IPS DF 4.7 (cell line): ENCODE measurements at regions not wholly inside any gene's neighbourhood (a gene's known extent, or its start where the extent isn't known, plus 50 kb on each side); places are given as distances from the start of the nearest gene placed in this dataset.

ENCODE experiments used
- DNase-seq: peaks from one replicate; pipeline ENCODE4 v3.0.0-alpha.2; 2013; ENCODE audit warnings: low spot score; ENCODE audit errors: extremely low read depth

GRCh38 chr13:73765651-73766384 is 368.4 kb downstream of the KLF12 start:
- DNase-seq: no peak

GRCh38 chr13:73759434-73759833 is 374.8 kb downstream of the KLF12 start:
- DNase-seq: no peak

- no peak for DNase-seq
Observed at GRCh38 chr13:73757481-73758233, 376.5 kb downstream of the KLF12 start.

- DNase-seq: no peak
Observed at GRCh38 chr13:73754727-73755292, 379.4 kb downstream of the KLF12 start.

DNA sequence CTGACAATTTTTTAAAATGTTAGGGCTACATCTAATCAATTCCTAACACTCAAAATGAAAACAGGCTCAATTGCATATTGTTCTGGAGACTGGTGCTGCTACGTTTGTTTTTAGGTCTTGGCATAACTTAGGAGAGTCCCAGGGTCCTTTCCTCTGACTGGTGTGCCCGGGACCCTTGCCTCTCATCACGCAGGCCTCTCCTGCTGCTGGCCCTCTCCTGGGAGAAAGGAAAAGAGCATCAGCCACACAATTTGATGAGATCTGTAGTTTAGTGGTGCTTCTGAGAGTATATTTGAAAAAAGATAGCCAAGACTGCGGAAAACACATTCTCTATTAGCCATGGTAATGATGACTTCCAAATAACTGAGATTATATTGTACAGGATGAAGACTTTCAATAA is 380.0 kb downstream of the KLF12 start:
- no peak for DNase-seq

DNA sequence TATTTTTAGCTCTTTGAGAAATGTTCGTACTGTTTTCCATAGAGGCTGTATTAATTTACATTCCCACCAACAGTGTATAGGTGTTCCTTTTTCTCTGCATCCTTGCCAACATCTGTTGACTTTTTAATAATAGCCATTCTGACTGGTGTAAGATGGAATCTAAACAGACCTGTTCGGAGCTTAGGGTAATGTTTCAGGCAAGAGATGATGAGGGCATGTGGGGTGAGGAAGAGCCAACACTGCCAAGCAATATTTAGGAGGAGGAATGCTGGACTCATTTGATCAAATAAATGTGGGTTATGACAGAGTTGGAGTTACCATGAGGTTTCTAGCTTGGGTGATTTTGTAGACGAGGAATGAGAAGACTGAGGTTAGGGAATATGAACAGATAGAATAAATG is 382.9 kb downstream of the KLF12 start:
- no peak for DNase-seq

DNA sequence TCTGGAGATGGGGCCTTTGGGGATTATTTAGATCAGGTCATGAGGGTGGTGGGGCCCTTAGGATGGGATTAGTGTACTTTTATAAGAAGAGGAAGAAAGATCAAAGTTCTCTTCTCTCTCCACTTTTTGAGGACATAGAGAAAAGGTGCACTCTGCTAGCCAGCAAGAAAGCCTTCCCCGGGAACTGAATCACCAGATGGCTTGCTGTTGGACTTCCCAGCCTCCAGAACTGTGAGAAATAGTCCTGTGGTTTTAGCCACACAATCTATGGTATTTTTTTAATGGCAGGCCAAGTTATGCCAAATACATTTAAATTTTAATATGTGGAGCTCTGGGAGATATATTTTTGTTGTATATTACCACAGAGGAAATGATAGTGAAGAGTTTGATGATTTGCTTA is 385.8 kb downstream of the KLF12 start:
- DNase-seq: no peak

DNA sequence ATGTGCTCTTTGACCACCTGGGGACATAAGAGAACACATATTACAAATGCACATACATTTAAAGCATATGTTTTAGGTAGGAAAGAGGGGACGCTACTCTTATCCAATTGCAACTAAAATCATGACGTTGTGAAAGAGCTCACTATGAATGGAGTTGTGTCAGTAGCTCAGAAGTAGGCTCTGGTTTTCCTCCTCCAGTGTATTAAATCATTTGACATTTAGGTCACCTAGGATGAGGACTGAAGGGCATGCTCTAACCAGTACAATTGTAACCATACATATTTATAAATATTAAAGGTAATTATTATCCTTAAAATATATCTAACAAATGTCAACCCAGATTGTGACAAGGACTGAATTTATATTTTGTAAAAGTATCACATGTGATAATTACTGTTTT is 389.0 kb downstream of the KLF12 start:
- DNase-seq: no peak

DNA sequence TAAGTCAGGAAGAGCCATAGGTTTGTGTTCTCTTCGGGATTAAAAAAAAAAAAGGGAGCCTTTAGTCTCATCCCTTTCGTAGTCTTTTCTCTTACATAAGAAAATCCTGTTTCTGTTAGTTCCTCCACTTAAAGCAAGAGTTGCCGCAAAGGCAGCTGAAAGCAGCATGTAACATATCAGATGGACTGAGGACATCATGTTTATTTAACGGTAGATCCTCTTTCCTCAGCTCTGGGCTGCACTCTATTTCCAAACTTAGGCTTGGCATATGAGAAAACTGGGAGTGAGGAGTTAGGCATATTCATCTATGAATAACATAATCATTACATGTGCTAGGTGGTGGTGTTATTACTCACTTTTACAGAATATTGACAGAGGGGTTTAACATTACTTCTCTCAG is 391.2 kb downstream of the KLF12 start:
- no peak for DNase-seq

DNA sequence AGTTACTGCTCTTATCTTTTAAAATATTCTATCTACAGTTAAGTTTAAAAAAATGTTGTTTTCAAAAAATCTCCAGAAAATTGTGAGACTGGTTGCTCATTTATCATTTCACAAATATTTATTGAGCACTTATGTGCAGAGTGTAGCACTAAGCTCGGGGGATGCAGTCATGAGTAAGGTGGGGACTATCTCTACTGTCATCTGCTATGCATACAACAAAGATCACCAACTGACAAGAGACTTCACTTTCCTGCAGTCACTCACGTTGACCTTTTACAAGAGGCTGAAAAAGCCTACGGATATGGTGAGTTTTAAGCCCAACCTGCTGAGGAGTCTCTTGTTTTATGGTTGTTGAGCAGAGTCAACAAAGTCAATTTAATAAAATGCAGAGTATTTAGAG is 392.5 kb downstream of the KLF12 start:
- no peak for DNase-seq

- no peak for DNase-seq
Observed at GRCh38 chr13:73741111-73741510, 393.1 kb downstream of the KLF12 start.

DNA sequence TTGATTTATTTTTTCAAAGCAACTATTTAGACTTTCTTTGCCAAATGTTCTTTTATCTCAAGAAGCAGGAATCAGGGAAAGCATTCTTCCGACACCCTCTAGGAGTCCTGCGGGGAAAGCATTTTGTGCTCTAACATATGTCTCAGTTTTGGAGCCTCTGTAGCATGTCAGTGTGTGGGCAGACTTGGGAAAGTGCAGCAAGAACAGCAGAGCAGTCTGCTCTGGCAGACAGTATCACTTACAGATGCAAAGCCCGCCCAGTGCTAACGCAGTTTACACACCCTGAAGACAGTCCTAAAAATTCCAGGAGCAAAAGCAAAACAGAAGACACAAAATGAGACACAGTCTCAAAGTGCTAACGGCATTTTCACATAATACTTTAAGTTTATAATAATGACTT is 393.5 kb downstream of the KLF12 start:
- DNase-seq: no peak

DNA sequence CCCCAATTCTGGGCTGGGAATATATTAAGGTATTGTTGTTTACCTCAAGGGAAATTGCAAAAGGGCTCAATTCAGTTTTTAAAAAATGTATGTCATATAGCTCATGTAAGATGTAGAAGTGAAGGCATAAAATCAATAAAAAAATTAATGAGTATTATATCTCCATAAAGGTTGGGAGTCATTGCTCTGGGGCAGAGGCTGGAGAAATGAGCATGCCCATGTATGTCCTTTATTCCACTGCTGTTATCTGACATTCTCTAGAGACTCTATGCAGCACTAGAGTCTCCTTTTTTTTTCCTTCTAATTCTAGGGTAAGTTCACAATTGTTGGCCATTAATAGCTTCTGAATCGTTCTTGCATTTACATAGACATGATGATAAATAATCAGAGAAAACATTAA is 394.8 kb downstream of the KLF12 start:
- DNase-seq: no peak

DNA sequence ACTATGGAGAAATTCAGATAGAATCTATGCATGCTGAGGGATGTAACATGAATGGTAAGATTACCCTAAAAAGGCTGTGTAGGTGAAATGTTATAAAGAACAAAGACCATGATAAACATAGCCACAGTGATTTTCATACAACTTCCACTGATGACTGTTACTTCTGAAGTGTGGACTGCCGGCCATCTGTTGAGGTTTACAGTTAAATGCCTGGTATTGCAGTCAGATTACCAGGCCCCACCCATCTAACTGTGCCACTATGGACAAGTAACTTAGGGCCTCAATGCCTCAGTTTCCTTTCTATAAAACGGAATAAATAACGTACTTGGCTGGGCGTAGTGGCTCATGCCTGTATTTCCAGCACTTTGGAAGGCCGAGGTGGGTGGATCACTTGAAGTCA is 395.6 kb downstream of the KLF12 start:
- DNase-seq: no peak

DNA sequence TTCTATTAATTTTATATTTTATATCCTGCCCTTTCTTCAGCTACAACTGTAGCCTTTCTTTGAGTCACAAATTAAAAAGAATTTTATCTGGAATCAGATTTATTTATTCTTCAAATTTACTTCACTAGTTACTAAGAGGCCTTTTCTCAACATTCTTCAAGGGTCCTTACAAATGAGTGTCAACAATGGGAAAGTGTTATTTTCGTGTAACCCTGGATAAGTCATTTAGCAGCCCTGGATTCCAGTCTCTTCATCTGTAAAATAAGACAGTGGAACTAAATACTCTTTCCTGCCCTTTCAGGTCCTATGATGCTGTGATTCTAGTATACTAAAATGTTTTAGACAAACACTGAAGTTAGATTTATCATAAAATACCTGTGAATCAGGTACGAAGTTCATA is 397.0 kb downstream of the KLF12 start:
- DNase-seq: no peak

DNA sequence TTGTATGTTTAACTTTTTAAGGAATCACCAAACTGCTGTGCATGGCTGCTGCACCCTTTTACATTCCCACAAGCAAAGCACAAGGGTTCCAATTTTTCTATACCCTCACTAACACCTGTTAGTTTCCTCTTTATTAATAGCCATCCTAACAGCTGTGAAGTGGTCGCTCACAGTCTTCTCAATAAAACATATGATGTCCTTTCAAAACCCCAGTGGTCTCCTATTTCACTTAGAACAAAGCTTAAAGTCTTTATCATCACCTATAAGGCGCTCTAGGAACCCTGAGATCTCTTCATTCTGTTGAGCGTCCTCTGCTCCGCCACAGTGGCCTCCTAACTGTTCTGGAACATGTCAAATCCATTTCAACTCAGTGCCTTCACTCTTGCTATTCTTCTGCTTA is 400.5 kb downstream of the KLF12 start:
- DNase-seq: no peak

DNA sequence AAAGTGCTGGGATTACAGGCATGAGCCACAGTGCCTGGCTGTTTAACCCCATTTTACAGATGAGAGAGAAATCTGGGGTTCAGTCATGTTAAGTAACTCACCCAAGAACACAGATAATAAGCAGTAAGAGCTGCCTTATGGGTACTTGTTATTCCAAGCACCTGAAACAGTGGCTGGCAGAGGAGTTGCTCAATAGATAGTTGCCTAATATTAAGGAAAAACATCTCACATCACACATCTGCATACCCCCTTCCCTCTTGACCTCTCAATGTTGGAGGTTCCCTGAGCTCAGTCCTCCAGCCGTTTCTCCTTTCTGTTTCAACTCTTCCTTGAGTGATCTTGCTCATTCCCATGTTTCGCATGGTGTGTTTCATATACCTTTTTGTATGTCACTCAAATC is 401.9 kb downstream of the KLF12 start:
- DNase-seq: no peak

DNA sequence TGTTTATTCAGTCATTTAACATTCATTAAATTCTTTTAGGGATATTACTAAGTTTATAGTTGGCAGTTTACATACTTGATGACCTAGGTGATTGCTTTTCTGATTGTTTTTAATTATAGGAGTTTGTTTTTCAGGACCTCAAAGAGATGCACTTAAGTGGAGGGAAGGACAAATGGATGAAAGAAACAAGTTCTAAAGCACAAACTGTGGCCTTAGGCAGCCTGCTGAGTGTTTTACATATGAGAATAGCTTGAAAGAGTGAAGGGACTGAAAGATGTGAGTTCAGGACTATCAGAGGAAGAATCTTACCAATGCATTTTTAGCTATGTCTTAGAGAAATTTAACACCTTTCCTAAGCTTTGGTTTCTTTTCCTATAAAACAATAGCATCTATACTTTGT is 402.6 kb downstream of the KLF12 start:
- peak; percentile 16 for DNase-seq

DNA sequence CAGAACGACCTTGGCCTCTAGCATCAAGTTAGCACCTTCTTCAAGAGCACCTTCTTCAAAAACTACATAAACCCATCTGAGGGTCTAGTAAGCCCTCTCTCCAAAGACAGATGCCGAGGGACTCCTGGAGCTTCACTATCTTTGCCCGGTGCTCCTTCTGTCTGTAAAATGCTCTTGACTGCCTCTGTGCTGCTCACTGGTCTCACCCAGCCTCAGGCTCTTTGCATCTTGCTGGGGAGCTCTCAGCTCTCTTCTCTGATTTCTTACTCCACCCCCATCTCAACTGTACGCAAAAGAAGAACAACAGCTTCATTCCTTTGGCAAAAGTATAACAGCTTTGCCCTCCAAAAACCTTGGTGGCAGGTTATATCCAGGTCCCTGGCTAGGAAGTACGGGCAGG is 404.2 kb downstream of the KLF12 start:
- no peak for DNase-seq

GRCh38 chr13:73729046-73729445 is 405.2 kb downstream of the KLF12 start:
- DNase-seq: no peak

DNA sequence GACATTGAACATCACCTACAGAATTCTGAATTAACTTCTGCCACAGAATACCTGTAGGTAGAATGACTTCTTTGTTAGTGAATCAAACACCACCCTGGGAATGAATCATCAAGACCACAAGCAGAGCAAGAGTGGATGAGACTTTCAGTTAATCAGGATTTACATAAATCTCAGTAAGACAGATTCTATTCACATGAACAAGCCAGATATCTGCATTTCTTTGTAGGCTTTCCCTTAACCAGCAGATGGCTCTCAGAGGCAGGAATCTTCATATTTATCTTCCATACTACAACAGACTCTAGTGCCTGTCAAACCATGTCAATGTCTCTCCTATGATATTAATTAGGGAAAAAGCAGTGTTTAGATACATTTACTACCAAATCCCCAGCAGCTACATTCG is 412.1 kb downstream of the KLF12 start:
- DNase-seq: no peak

- DNase-seq: no peak
Observed at GRCh38 chr13:73721571-73721970, 412.6 kb downstream of the KLF12 start.
